Suprapubic skin (tissue), 4 donors: ENCODE measurements at regions not wholly inside any gene's neighbourhood (a gene's known extent, or its start where the extent isn't known, plus 50 kb on each side); places are given as distances from the start of the nearest gene placed in this dataset.

Source experiments
- DNase-seq, 2 donors: peaks; one replicate each; pipeline ENCODE4 v3.0.0-alpha.2; 2019; ENCODE audit warnings: low spot score in 2 of 2
- H3K27ac ChIP-seq: fragments of 200-600 bp; sonication (generic); one replicate; pipeline ENCODE4 v1.5.1; 2019
- H3K27me3 ChIP-seq: fragments of 200-600 bp; sonication (generic); one replicate; pipeline ENCODE4 v1.5.1; 2019
- H3K36me3 ChIP-seq: fragments of 200-600 bp; sonication (generic); one replicate; pipeline ENCODE4 v1.5.1; 2019
- H3K4me1 ChIP-seq: fragments of 200-600 bp; sonication (generic); one replicate; pipeline ENCODE4 v1.5.1; 2019
- H3K4me3 ChIP-seq: fragments of 200-600 bp; sonication (generic); one replicate; pipeline ENCODE4 v1.5.1; 2019; ENCODE audit warnings: mild to moderate bottlenecking
- H3K9me3 ChIP-seq: fragments of 200-600 bp; sonication (generic); one replicate; pipeline ENCODE4 v1.5.1; 2019
- EP300 ChIP-seq: sonication (generic); formaldehyde crosslinking; IDR thresholded peaks from one replicate; pipeline ENCODE4 v1.6.1; 2017; ENCODE audit warnings: antibody characterized with exemption
- POLR2A ChIP-seq, 2 donors: fragments of 450-650 bp; IDR thresholded peaks; one replicate each; pipeline ENCODE4 v1.6.1; 2017; ENCODE audit warnings: antibody characterized with exemption in 2 of 2, mild to moderate bottlenecking in 2 of 2, moderate library complexity in 2 of 2
- POLR2AphosphoS5 ChIP-seq, 3 donors: sonication (generic); formaldehyde crosslinking; IDR thresholded peaks; one replicate each; pipeline ENCODE4 v1.6.1; 2017; ENCODE audit warnings: antibody characterized with exemption in 3 of 3
- WGBS: methylation state at CpG from one replicate; pipeline ENCODE4 v1.1.5; 2018; 5-methylcytosine and 5-hydroxymethylcytosine counted together
- TF ChIP-seq, protein P1 (sequence below), 2 donors: fragments of 200-600 bp in 1 of 2; fragments of 450-650 bp in 1 of 2; sonication (generic) in 1 of 2; IDR thresholded peaks; one replicate each; pipeline ENCODE4 v1.5.1; 2016 to 2019; ENCODE audit warnings: antibody characterized with exemption in 2 of 2, mild to moderate bottlenecking in 1 of 2, moderate library complexity in 1 of 2

- Histone ChIP-seq H3K27ac (no peak overlapping the region), H3K4me3 (no peak overlapping the region), H3K9me3 (peaks cover 3% of the 10 kb centered on the region), H3K27me3 (no peaks in the 10 kb centered on the region), H3K36me3 (no peaks in the 10 kb centered on the region), H3K4me1 (no peaks in the 10 kb centered on the region)
- 88% methylated on average over 2 of the region's 2 CpGs for WGBS
- TF ChIP-seq POLR2A (IDR thresholded peaks at IDR 0.05), result no peak
- TF ChIP-seq, protein P1, sequence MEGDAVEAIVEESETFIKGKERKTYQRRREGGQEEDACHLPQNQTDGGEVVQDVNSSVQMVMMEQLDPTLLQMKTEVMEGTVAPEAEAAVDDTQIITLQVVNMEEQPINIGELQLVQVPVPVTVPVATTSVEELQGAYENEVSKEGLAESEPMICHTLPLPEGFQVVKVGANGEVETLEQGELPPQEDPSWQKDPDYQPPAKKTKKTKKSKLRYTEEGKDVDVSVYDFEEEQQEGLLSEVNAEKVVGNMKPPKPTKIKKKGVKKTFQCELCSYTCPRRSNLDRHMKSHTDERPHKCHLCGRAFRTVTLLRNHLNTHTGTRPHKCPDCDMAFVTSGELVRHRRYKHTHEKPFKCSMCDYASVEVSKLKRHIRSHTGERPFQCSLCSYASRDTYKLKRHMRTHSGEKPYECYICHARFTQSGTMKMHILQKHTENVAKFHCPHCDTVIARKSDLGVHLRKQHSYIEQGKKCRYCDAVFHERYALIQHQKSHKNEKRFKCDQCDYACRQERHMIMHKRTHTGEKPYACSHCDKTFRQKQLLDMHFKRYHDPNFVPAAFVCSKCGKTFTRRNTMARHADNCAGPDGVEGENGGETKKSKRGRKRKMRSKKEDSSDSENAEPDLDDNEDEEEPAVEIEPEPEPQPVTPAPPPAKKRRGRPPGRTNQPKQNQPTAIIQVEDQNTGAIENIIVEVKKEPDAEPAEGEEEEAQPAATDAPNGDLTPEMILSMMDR (IDR thresholded peaks at IDR 0.05), result no peak
- no peak for TF ChIP-seq POLR2AphosphoS5 (IDR thresholded peaks at IDR 0.05)
- no peak for TF ChIP-seq EP300
- no peak for DNase-seq
Observed at GRCh38 chr6:74631564-74631963, 574.3 kb downstream of the COL12A1 start.

- no peak for DNase-seq
- TF ChIP-seq POLR2AphosphoS5 (IDR thresholded peaks at IDR 0.05) (no peak), EP300 (no peak), POLR2A (IDR thresholded peaks at IDR 0.05) (no peak)
- TF ChIP-seq, protein P1 (IDR thresholded peaks at IDR 0.05), result no peak
- Histone ChIP-seq H3K4me3 (no peak overlapping the region), H3K9me3 (peaks cover 3% of the 10 kb centered on the region), H3K27ac (no peak overlapping the region), H3K4me1 (no peaks in the 10 kb centered on the region), H3K27me3 (no peaks in the 10 kb centered on the region), H3K36me3 (no peaks in the 10 kb centered on the region)
- WGBS, result 100% methylated on average over 2 of the region's 4 CpGs
Observed at GRCh38 chr6:74626288-74626687, 579.6 kb downstream of the COL12A1 start.

DNA sequence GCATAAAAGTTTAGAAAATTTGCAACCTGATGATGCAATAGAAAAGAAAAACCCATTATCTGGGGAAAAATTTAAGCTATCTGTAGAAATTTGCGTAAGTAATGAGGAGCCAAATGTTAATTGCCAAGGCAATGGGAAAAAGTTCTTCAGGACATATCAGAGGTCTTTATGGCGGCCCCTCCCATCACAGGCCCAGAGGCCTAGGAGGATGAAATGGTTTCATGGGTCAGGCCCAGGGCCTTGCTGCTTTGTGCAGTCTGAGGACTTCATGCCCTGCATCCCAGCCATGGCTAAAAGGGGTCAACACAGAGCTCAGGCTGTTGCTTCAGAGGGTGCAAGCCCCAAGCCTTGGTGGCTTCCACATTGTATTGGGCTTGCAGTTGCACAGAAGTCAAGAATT, 582.8 kb downstream of the COL12A1 start:
- DNase-seq, result no peak
- Histone ChIP-seq H3K36me3 (no peaks in the 10 kb centered on the region), H3K27ac (no peak overlapping the region), H3K27me3 (no peaks in the 10 kb centered on the region), H3K4me1 (no peaks in the 10 kb centered on the region), H3K4me3 (no peak overlapping the region), H3K9me3 (no peaks in the 10 kb centered on the region)
- WGBS, result 63% methylated on average over 2 of the region's 2 CpGs
- no peak for TF ChIP-seq EP300
- TF ChIP-seq, protein P1 (IDR thresholded peaks at IDR 0.05), result no peak
- no peak for TF ChIP-seq POLR2AphosphoS5 (IDR thresholded peaks at IDR 0.05)
- no peak for TF ChIP-seq POLR2A (IDR thresholded peaks at IDR 0.05)

DNA sequence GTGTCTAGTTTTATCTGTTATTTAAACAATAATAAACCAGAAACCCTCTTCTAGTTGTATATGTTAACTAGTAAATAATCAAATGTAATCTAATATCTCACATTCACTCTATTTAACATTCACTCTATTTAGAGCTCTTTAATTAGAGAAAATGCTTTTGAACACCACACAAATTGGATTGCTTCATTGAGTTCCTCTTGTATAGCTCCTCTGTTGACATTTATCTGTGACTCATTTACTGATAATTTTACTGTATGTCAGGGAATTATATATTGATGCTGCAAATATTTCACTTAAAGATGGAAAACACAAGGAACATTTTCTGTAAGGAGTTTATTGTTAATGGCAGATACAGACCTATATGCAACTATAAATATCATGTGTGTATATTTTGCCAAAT, 594.6 kb downstream of the COL12A1 start:
- TF ChIP-seq POLR2A (IDR thresholded peaks at IDR 0.05) (no peak), EP300 (no peak)
- no peak overlapping the region for H3K4me3 ChIP-seq
- H3K4me1 ChIP-seq, result no peaks in the 10 kb centered on the region
- DNase-seq, result no peak
- no peaks in the 10 kb centered on the region for H3K27me3 ChIP-seq
- no peaks in the 10 kb centered on the region for H3K36me3 ChIP-seq
- H3K9me3 ChIP-seq, result no peaks in the 10 kb centered on the region
- no peak overlapping the region for H3K27ac ChIP-seq

DNA sequence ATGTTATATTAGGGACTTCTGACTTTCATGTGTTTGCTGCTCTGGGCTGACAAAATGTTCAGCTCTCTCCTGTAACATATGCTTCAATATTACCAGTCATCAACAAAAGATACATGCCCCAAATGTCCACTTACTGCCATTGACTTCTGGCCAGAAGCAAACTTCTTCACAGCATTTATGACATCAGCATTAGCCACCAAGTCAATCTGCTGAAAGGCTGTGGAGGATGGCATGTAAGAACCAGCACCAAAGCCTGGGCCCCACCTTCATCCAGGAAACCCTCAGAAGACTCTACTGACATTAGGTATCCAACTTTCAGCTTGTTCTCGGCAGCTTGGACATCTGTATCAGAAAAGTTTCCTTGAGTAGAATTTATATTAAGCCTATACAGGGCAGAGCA, 595.5 kb downstream of the COL12A1 start:
- Histone ChIP-seq H3K4me1 (no peaks in the 10 kb centered on the region), H3K9me3 (no peaks in the 10 kb centered on the region), H3K27ac (no peak overlapping the region), H3K27me3 (no peaks in the 10 kb centered on the region), H3K4me3 (no peak overlapping the region), H3K36me3 (no peaks in the 10 kb centered on the region)
- TF ChIP-seq POLR2AphosphoS5 (IDR thresholded peaks at IDR 0.05), result no peak
- TF ChIP-seq, protein P1 (IDR thresholded peaks at IDR 0.05), result no peak
- TF ChIP-seq POLR2A (IDR thresholded peaks at IDR 0.05), result no peak
- TF ChIP-seq EP300, result no peak
- 83% methylated on average over 1 of the region's 1 CpG for WGBS
- no peak for DNase-seq

DNA sequence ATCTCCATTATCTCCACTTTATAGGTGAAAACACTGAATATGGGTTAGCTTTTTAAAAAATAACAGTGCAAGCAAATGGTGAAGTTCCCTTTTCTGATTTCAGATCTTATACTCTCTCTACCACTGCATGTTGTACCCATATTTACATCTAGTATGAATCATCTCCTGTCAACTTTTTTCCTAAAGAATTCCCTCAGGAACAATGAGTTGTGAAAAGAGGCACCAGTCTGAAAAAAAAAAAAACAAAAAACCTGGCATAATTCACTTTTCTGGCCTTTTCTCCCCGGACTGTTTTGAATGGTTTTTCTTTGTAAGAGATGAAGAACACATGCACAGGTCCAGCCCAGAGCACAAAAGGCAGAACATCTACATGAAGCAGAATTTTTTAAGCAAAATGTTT, 596.0 kb downstream of the COL12A1 start:
- Histone ChIP-seq H3K4me3 (no peak overlapping the region), H3K27ac (no peak overlapping the region), H3K9me3 (no peaks in the 10 kb centered on the region), H3K4me1 (no peaks in the 10 kb centered on the region), H3K27me3 (no peaks in the 10 kb centered on the region), H3K36me3 (no peaks in the 10 kb centered on the region)
- 56% methylated on average over 1 of the region's 1 CpG for WGBS
- no peak for TF ChIP-seq EP300
- TF ChIP-seq POLR2A (IDR thresholded peaks at IDR 0.05), result no peak
- TF ChIP-seq POLR2AphosphoS5 (IDR thresholded peaks at IDR 0.05), result no peak
- TF ChIP-seq, protein P1 (IDR thresholded peaks at IDR 0.05), result no peak
- no peak for DNase-seq
